HEK293T (cell line): ENCODE measurements at regions not wholly inside any gene's neighbourhood (a gene's known extent, or its start where the extent isn't known, plus 50 kb on each side); places are given as distances from the start of the nearest gene placed in this dataset.

ENCODE experiments used
- ARNT ChIP-seq: fragments of 450-650 bp; IDR thresholded peaks from 2 replicates; pipeline ENCODE4 v1.6.1; 2017; ENCODE audit warnings: mild to moderate bottlenecking
- BHLHE40 ChIP-seq: fragments of 450-650 bp; IDR thresholded peaks from 2 replicates; pipeline ENCODE4 v1.6.1; 2016; ENCODE audit warnings: mild to moderate bottlenecking, moderate library complexity, borderline replicate concordance
- CTBP1 ChIP-seq: fragments of 450-650 bp; IDR thresholded peaks from 2 replicates; pipeline ENCODE4 v1.6.1; 2016; ENCODE audit warnings: borderline replicate concordance
- ELF4 ChIP-seq: fragments of 450-650 bp; IDR thresholded peaks from 2 replicates; pipeline ENCODE4 v1.6.1; 2017; ENCODE audit warnings: antibody characterized with exemption
- FOXA1 ChIP-seq: fragments of 450-650 bp; IDR thresholded peaks from 2 replicates; pipeline ENCODE4 v1.6.1; 2016; ENCODE audit warnings: mild to moderate bottlenecking
- FOXK2 ChIP-seq: fragments of 450-650 bp; IDR thresholded peaks from 2 replicates; pipeline ENCODE4 v1.6.1; 2016; ENCODE audit warnings: mild to moderate bottlenecking
- LEF1 ChIP-seq: fragments of 450-650 bp; IDR thresholded peaks from 2 replicates; pipeline ENCODE4 v1.6.1; 2017; ENCODE audit warnings: mild to moderate bottlenecking, borderline replicate concordance
- NFRKB ChIP-seq: fragments of 450-650 bp; IDR thresholded peaks from 2 replicates; pipeline ENCODE4 v1.6.1; 2016; ENCODE audit warnings: mild to moderate bottlenecking, moderate library complexity
- SP1 ChIP-seq: fragments of 450-650 bp; IDR thresholded peaks from 2 replicates; pipeline ENCODE4 v1.6.1; 2017
- SUZ12 ChIP-seq: fragments of 450-650 bp; IDR thresholded peaks from 2 replicates; pipeline ENCODE4 v1.6.1; 2016; ENCODE audit warnings: mild to moderate bottlenecking
- TARDBP ChIP-seq: fragments of 450-650 bp; IDR thresholded peaks from 2 replicates; pipeline ENCODE4 v1.6.1; 2016
- ZNF384 ChIP-seq: fragments of 450-650 bp; IDR thresholded peaks from 2 replicates; pipeline ENCODE4 v1.6.1; 2016

DNA sequence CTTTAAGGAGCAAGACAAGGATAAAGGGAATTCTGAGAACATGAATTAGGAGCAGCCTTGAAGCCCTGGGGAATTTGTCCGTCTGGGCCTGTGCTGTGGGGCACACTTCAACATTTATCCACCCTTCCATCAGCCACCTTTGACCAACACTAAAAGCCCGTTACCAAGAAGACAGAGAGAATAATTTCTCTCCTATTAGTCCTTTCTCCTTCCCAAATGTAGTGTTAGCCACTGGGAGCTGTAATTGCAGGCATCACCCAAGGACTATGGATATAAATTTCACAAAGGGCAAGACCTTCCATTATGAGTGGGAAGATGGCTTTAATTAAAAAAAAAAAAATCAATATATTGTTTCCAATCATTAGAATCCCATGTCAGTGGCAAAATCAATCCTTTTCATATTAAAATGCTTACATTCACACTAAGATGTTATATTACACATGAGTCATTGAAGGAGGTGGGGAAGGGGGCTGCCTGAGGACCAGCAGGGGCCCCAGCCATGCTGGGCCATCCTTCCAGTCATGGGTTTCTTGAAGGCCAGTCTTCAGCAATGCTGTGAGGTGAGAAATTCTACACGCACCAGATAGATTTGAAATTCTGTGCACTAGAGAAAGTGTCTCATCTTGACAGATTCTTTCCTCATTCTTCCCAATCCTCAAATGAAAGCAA is 292.5 kb upstream of the NRP1 start:
- TF ChIP-seq FOXK2, result no peak
- TF ChIP-seq FOXA1, result no peak
- TF ChIP-seq ELF4, result no peak
- TF ChIP-seq SUZ12, result no peak
- no peak for TF ChIP-seq ZNF384
- TF ChIP-seq ARNT, result no peak
- no peak for TF ChIP-seq SP1
- no peak for TF ChIP-seq BHLHE40
- no peak for TF ChIP-seq LEF1
- no peak for TF ChIP-seq NFRKB
- no peak for TF ChIP-seq TARDBP
- TF ChIP-seq CTBP1, result no peak
